ENCODE measurements at regions not wholly inside any gene's neighbourhood (a gene's known extent, or its start where the extent isn't known, plus 50 kb on each side); places are given as distances from the start of the nearest gene placed in this dataset.

GRCh38 chr13:109274188-109274821 lies 512.1 kb downstream of the IRS2 start:
- TF ChIP-seq CTCF (IDR thresholded peaks at IDR 0.05), result no peak

GRCh38 chr13:109273326-109273751 lies 513.0 kb downstream of the IRS2 start:
- TF ChIP-seq CTCF (IDR thresholded peaks at IDR 0.05), result no peak

GRCh38 chr13:109272595-109273325 lies 513.6 kb downstream of the IRS2 start:
- TF ChIP-seq CTCF (IDR thresholded peaks at IDR 0.05), result no peak

DNA sequence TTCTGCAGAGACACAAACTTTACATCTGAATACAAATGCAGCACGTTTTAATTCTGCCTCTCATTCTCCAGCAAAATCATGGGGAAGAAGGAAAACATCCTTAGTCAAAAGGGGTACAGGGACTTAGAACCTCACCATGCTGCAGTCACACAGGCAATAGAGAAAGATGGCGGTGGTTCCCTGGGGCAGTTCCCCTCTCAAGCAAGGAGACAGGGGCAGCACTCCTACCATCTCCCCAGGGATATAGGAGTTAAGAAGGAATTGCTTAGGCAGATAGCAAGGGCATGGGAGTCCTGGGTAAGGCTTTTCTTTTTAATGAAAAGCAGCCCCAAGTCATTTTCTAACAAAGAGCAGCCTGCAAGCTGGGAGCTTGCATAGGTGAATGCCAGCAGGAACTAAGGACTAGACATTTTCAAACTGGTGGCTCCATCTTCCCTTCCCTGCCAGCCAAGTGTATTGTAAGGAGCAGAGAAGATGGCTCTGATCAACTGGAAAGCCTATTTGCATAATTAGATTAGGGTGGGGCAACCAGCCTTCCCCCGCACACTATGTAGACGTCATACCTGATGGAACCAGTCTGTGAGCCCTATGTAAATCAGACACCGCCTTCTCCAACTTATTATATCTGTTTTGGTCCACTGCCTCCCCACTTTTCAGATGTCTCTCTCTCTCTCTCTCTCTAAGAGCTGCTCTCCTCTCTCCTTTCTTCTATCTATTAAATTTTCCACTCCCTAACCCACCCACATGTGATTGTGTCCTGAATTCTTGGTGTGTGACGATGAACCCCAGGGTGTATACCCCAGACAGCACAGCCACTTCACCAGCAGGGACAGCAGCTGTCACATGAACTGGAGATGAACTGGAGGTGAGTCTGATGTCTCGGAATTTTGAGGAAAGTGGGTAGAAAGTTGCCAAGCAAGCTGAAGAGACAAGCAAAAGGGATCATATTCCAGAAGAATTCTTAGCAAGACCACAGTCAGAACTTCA lies 514.5 kb downstream of the IRS2 start:
- TF ChIP-seq CTCF (IDR thresholded peaks at IDR 0.05), result no peak

GRCh38 chr13:109271061-109271460 lies 515.3 kb downstream of the IRS2 start:
- no peak for TF ChIP-seq CTCF (IDR thresholded peaks at IDR 0.05)

Measured in LNCAP (cell line).